ENCODE measurements at regions not wholly inside any gene's neighbourhood (a gene's known extent, or its start where the extent isn't known, plus 50 kb on each side); places are given as distances from the start of the nearest gene placed in this dataset.
"Not testable (repeated sequence)": the region's sequence is repeated elsewhere in the genome, so short reads cannot be mapped to it uniquely, and the experiment has no call there.

GRCh38 chr16:59950431-59950830, 1216.3 kb upstream of the GOT2 start:
- Histone ChIP-seq H3K27ac (no peak overlapping the region), H3K9me3 (no peaks in the 10 kb centered on the region), H3K27me3 (no peaks in the 10 kb centered on the region), H3K36me3 (no peaks in the 10 kb centered on the region), H3K4me1 (ENCODE audit: insufficient read depth) (no peaks in the 10 kb centered on the region), H3K4me3 (no peak overlapping the region)
- WGBS, 3 donors, result 59 to 62% (median 61%) methylated on average over 2 of the region's 2 CpGs
- no peak for DNase-seq
- intact Hi-C loops (cut with DNase I), result no loop called here
- TF ChIP-seq CTCF (IDR thresholded peaks at IDR 0.05) (no peak), EP300 (IDR thresholded peaks at IDR 0.05) (no peak), POLR2A (IDR thresholded peaks at IDR 0.05) (no peak)

- intact Hi-C loops (cut with DNase I); H3K9me3 ChIP-seq; H3K27ac ChIP-seq; H3K4me1 ChIP-seq (ENCODE audit: insufficient read depth); H3K27me3 ChIP-seq; H3K36me3 ChIP-seq; DNase-seq; H3K4me3 ChIP-seq: not testable (repeated sequence)
- 63 to 69% (median 64%) methylated on average over 5 of the region's 5 CpGs for WGBS, 3 donors
Measured at GRCh38 chr16:59944041-59944440, 1209.9 kb upstream of the GOT2 start.

- intact Hi-C loops (cut with DNase I), result no loop called here
- H3K27me3 ChIP-seq, result no peaks in the 10 kb centered on the region
- H3K4me1 ChIP-seq (ENCODE audit: insufficient read depth), result no peaks in the 10 kb centered on the region
- H3K4me3 ChIP-seq, result no peak overlapping the region
- TF ChIP-seq EP300 (IDR thresholded peaks at IDR 0.05), result no peak
- no peak for TF ChIP-seq POLR2A (IDR thresholded peaks at IDR 0.05)
- no peak for TF ChIP-seq CTCF (IDR thresholded peaks at IDR 0.05)
- no peak overlapping the region for H3K27ac ChIP-seq
- H3K9me3 ChIP-seq, result no peaks in the 10 kb centered on the region
- no peaks in the 10 kb centered on the region for H3K36me3 ChIP-seq
- no peak for DNase-seq
- 80 to 87% (median 85%) methylated on average over 4 of the region's 4 CpGs for WGBS, 3 donors
Measured at GRCh38 chr16:59941594-59941993, 1207.5 kb upstream of the GOT2 start.

- TF ChIP-seq CTCF (IDR thresholded peaks at IDR 0.05) (no peak), EP300 (IDR thresholded peaks at IDR 0.05) (no peak), POLR2A (IDR thresholded peaks at IDR 0.05) (no peak)
- H3K27ac ChIP-seq, result no peak overlapping the region
- no peaks in the 10 kb centered on the region for H3K36me3 ChIP-seq
- no peaks in the 10 kb centered on the region for H3K27me3 ChIP-seq
- H3K4me1 ChIP-seq (ENCODE audit: insufficient read depth), result no peaks in the 10 kb centered on the region
- H3K9me3 ChIP-seq, result no peaks in the 10 kb centered on the region
- H3K4me3 ChIP-seq, result no peak overlapping the region
- intact Hi-C loops (cut with DNase I), result no loop called here
- DNase-seq, result no peak
- WGBS, 3 donors, result 52 to 70% (median 64%) methylated on average over 2 of the region's 2 CpGs
Measured at GRCh38 chr16:59920054-59920453, 1185.9 kb upstream of the GOT2 start.

- no peak for DNase-seq
- WGBS, 3 donors, result 21 to 47% (median 27%) methylated on average over 1 of the region's 1 CpG
- intact Hi-C loops (cut with DNase I), result no loop called here
- Histone ChIP-seq H3K4me3 (no peak overlapping the region), H3K36me3 (no peaks in the 10 kb centered on the region), H3K9me3 (no peaks in the 10 kb centered on the region), H3K27me3 (no peaks in the 10 kb centered on the region), H3K4me1 (ENCODE audit: insufficient read depth) (no peaks in the 10 kb centered on the region), H3K27ac (no peak overlapping the region)
- no peak for TF ChIP-seq EP300 (IDR thresholded peaks at IDR 0.05)
- TF ChIP-seq CTCF (IDR thresholded peaks at IDR 0.05), result no peak
- TF ChIP-seq POLR2A (IDR thresholded peaks at IDR 0.05), result no peak
Measured at GRCh38 chr16:59913666-59914065, 1179.5 kb upstream of the GOT2 start.

Measured in ovary (tissue), 7 donors.